ENCODE measurements at regions not wholly inside any gene's neighbourhood (a gene's known extent, or its start where the extent isn't known, plus 50 kb on each side); places are given as distances from the start of the nearest gene placed in this dataset.

DNA sequence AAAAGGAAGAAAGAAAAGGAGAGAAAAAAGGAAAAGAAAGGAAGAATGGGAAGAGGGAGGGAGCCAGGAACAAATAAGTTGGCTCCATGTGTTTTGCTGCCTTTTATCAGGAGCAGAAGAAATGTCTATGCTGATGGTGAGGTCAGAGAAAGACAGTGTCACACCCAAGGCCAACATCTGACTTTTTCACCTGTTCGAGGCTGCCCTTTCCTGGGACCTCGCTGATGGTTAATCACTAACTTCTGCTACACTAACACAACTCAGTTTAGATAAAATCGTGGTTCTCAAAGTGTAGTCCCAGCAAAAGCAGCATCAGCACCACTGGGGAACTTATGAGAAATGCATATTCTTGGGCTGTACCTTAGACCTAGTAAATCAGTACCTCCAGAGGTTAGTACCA is 88.2 kb upstream of the FER start:
- Mint-ChIP-seq H3K27me3 (peaks cover 5% of the 10 kb centered on the region), H3K27ac (no peak overlapping the region), H3K4me3 (no peak overlapping the region), H3K4me1 (no peaks in the 10 kb centered on the region), H3K9me3 (no peaks in the 10 kb centered on the region), H3K36me3 (no peaks in the 10 kb centered on the region)

DNA sequence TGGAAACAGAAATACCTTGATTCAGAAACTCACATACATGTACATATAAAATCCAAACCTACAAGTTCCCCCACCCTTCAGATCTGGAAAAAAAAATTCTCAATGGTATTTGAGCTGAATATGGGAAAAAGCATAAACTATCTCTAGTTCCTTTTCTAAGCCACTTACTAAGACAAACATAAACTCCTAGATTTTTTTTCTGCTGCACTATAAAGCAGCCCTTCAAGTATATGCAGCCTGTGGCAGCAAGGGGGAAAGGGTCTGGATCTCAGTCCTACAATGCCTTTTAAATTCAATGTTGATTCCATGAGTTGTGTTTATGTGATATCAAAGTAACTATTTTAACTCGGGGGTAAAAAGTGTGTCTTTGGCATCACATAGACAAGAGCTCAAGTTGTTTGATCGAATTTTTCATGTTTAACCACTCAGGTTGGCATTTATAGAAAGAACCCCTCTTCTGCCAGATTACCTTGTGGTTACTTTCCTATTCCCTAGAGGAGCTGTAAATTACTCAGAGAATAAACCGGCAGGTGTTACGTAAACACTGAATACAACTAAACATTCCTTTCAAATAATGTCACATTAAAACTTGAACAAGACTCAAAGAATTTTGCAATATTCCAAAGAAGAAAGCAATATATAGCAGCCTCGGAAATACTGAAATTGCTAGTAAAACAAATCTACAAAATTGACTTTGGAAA is 91.8 kb upstream of the FER start:
- Mint-ChIP-seq H3K4me1 (no peaks in the 10 kb centered on the region), H3K9me3 (no peaks in the 10 kb centered on the region), H3K27ac (no peak overlapping the region), H3K4me3 (no peak overlapping the region), H3K36me3 (no peaks in the 10 kb centered on the region), H3K27me3 (peaks cover 7% of the 10 kb centered on the region)

DNA sequence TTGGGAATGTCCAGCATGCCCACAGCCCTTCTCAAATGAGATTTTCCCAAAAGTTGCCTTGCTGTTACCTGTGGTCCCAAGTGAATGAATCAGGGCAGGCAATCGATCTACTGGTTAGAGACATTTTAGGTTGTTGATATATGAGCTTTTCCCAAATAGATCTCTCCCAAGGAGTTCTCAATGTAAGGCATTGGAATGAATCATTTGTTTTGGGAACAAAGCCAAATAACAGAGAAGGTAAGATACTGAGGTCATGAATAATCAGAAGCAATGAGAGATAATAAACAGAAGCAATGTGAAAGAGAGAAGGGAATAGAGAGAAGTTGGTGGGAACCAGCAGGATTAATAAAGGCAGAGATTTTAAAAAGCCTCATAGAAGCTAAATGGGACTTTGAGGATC is 93.6 kb upstream of the FER start:
- no peak overlapping the region for H3K27ac Mint-ChIP-seq

DNA sequence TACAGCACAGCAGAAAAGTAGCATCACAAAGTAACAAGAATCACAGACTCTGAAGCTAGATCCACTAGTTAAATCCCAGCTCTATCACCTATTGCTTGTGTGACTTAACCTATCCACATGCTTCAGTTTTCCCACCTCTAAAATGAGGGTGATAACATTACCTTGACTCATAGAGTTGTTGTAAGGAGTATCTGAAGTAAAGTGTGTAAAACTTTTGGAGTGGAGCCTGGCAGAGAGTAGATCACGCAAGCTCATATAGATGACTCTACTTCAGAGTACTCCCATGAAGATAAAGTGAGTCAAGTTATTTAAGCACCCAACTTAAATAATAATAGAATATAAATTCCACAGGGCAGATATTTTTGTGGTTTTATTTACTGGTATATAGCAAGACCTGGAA is 94.5 kb upstream of the FER start:
- H3K27ac Mint-ChIP-seq: no peak overlapping the region
- no peaks in the 10 kb centered on the region for H3K4me1 Mint-ChIP-seq
- H3K4me3 Mint-ChIP-seq: no peak overlapping the region
- no peaks in the 10 kb centered on the region for H3K36me3 Mint-ChIP-seq
- H3K27me3 Mint-ChIP-seq: peaks cover 5% of the 10 kb centered on the region
- no peaks in the 10 kb centered on the region for H3K9me3 Mint-ChIP-seq

More for the DNA sequence above, 93.6 kb upstream of the FER start:
- H3K27me3 Mint-ChIP-seq: peaks cover 7% of the 10 kb centered on the region
- no peak overlapping the region for H3K4me3 Mint-ChIP-seq
- no peaks in the 10 kb centered on the region for H3K36me3 Mint-ChIP-seq
- no peaks in the 10 kb centered on the region for H3K4me1 Mint-ChIP-seq
- H3K9me3 Mint-ChIP-seq: no peaks in the 10 kb centered on the region

DNA sequence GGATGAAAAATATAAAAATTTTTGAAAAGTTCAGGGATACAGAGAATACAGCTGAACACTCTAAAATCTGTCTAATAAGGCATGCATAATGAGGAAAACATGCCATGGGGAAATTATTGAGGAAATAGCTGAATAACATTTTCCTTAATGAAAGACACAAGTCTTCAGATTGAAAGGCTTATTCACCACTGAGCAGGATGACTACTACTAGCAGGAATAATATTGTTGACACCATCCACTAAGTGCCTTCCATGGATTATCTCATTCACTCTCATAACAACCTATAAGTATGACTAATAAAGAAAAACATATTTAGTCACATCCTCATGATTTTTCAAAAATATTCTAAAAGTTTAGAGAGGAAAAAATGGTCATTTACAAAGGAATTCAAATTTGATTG is 96.7 kb upstream of the FER start:
- Mint-ChIP-seq H3K4me3 (no peak overlapping the region), H3K27me3 (peaks cover 5% of the 10 kb centered on the region), H3K4me1 (no peaks in the 10 kb centered on the region), H3K27ac (no peak overlapping the region), H3K36me3 (no peaks in the 10 kb centered on the region), H3K9me3 (no peaks in the 10 kb centered on the region)

DNA sequence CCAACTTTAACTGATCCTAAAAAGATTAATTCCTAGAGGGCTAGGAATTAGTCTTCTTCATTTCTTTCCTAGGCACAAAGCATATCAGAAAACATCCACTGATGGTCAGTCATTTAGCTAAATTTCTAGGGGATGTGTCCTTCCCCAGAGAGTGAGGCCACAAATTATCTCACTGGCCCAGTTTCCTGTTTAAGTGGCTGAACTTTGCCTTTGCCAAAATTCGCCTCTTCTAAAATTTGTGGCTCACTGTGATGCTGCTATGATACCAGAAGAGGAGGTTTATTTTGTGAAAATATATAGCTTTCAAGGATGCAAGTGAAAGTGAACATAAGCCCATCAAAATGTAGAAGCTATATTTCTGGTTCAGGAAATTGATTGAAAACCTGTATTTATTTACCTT is 98.1 kb upstream of the FER start:
- Mint-ChIP-seq H3K9me3 (no peaks in the 10 kb centered on the region), H3K36me3 (no peaks in the 10 kb centered on the region), H3K27ac (no peak overlapping the region), H3K4me3 (no peak overlapping the region), H3K27me3 (peaks cover 4% of the 10 kb centered on the region), H3K4me1 (no peaks in the 10 kb centered on the region)

DNA sequence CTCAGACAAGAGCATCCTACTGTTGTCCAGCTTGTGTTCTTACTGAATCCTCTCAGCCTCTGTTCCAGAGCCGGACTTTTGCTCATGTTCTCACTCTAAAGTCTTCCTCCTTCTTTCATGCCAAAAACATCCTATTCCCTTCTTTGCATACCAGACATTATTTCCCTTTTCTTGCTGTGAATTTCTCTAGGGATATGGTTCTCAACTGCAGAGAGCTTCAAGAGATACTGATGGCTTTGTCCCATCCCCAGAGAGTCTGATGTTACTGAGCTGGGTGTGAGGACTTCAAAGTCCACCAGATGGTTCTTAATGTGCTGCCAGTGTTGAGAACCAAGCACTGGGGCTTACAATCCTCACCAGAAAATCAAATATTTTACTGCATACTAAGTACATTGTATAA is 98.6 kb upstream of the FER start:
- Mint-ChIP-seq H3K9me3 (no peaks in the 10 kb centered on the region), H3K4me1 (no peaks in the 10 kb centered on the region), H3K36me3 (no peaks in the 10 kb centered on the region), H3K27me3 (peaks cover 4% of the 10 kb centered on the region), H3K27ac (no peak overlapping the region), H3K4me3 (no peak overlapping the region)

DNA sequence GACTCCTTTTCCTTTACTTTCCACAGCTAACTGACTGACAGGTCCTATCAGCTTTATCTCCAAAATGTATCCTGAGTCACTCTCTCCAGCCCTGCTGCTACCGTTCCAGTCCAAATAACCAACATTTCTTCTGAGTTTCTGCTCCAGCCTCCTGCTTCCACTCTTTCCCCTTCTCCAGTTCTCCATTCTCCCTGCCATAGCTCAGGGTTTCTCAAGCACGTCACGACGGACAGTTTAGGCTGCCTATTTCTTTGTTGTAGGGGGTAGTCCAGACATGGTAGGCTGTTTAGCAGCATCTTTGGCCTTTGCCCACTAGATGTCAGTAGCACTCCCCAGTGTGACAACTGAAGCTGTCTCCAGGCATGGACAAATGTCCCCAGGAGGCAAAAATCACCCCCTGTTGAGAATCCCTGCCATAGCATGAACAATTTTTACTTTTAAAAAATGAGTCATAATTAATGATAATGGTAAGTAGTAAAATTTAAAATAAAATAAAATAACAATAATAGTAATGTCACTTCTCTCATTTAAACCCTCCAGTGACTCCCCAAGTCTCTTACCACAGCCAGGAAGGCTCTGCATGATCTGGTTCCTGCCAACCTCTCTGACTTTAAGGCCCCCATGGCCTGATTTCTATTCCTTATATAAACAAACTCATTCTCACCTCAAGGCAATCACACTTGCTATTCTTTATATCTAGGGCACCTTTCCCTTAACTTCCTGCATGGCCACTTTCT is 105.4 kb upstream of the FER start:
- Mint-ChIP-seq H3K36me3 (no peaks in the 10 kb centered on the region), H3K9me3 (no peaks in the 10 kb centered on the region), H3K4me3 (no peak overlapping the region), H3K4me1 (no peaks in the 10 kb centered on the region), H3K27ac (no peak overlapping the region), H3K27me3 (peaks cover 1% of the 10 kb centered on the region)

DNA sequence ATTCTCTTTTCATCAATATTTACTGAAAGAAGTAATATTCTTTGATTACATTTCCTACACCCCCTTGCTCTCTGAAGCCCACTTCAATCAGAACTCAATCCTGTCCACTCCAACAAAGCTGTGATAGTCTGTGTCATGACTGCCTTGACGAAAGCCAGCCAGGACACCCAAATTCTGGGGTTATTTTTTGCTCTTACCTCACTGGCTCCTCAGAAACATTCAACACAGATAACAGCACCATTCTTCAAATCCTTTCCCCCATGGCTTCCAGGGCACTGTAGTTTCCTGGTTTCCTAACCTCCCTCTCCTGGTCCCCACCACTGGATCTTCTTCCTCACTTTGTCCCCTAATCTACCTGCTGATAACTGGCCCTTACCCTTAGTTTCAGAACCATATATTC is 106.1 kb upstream of the FER start:
- no peaks in the 10 kb centered on the region for H3K9me3 Mint-ChIP-seq

DNA sequence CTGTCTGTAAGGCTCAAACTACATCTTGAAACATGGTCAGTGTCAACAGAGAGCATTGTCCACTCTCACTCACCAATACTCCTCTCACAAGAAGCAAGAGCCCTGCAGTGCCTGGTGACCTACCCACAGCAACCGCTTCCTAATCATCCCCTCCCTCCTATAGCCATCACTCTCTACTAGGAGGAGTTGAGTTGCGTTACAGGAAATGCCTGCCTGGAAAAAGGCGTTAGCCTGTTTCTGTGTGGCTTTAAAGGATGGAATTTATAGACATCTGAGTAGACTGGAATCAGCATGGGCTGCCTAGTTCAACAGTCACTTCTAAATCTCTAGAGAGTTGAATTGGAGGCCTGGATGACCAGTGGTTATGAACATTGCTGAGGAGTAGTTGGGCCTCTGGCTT is 108.3 kb upstream of the FER start:
- H3K27me3 Mint-ChIP-seq: peaks cover 3% of the 10 kb centered on the region
- no peak overlapping the region for H3K4me3 Mint-ChIP-seq
- H3K36me3 Mint-ChIP-seq: no peaks in the 10 kb centered on the region
- no peaks in the 10 kb centered on the region for H3K4me1 Mint-ChIP-seq
- no peaks in the 10 kb centered on the region for H3K9me3 Mint-ChIP-seq
- no peak overlapping the region for H3K27ac Mint-ChIP-seq

More for the DNA sequence above, 106.1 kb upstream of the FER start:
- H3K4me3 Mint-ChIP-seq: no peak overlapping the region
- H3K27ac Mint-ChIP-seq: no peak overlapping the region
- no peaks in the 10 kb centered on the region for H3K36me3 Mint-ChIP-seq
- no peaks in the 10 kb centered on the region for H3K4me1 Mint-ChIP-seq
- H3K27me3 Mint-ChIP-seq: peaks cover 1% of the 10 kb centered on the region

DNA sequence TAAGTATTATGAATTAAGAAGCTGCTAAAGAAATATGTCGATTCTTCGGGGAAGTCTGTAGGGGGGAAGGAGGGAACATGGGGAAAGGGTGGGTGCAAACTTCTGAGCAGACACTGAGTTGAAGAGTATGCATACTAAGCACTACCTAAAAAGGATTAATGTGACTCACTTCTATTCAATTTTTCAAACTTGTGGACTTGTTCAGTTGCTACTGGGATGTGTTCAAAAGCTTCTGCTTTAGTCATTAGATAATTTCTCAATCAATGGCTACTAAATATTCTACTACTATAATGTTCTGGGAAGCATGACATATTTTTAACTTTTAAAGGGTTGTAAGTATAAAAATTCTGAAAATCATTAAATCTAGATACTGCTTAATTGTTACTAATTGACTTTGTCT is 109.7 kb upstream of the FER start:
- Mint-ChIP-seq H3K27ac (no peak overlapping the region), H3K36me3 (no peaks in the 10 kb centered on the region), H3K4me3 (no peak overlapping the region), H3K4me1 (no peaks in the 10 kb centered on the region), H3K9me3 (no peaks in the 10 kb centered on the region), H3K27me3 (peaks cover 3% of the 10 kb centered on the region)

DNA sequence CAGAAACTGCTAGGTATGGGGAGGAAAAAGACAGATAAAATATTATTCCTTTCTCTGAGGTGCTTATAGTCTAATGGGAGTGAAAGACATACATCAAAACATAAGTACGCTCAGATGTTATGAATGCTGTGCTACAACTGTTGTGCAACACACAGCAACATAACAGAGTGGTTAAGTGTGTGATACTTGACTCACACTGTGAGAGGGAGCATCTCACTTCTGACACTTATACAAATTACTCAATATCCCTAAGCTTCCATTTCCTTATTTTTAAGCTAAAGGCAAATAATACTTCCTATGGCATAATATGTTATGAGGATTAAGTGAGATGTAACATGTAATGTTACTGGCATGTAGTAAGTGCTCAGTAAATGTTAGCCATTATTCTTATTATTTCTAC is 110.6 kb upstream of the FER start:
- peaks cover 3% of the 10 kb centered on the region for H3K27me3 Mint-ChIP-seq
- H3K27ac Mint-ChIP-seq: no peak overlapping the region
- no peaks in the 10 kb centered on the region for H3K4me1 Mint-ChIP-seq
- no peaks in the 10 kb centered on the region for H3K36me3 Mint-ChIP-seq
- no peaks in the 10 kb centered on the region for H3K9me3 Mint-ChIP-seq
- H3K4me3 Mint-ChIP-seq: no peak overlapping the region

DNA sequence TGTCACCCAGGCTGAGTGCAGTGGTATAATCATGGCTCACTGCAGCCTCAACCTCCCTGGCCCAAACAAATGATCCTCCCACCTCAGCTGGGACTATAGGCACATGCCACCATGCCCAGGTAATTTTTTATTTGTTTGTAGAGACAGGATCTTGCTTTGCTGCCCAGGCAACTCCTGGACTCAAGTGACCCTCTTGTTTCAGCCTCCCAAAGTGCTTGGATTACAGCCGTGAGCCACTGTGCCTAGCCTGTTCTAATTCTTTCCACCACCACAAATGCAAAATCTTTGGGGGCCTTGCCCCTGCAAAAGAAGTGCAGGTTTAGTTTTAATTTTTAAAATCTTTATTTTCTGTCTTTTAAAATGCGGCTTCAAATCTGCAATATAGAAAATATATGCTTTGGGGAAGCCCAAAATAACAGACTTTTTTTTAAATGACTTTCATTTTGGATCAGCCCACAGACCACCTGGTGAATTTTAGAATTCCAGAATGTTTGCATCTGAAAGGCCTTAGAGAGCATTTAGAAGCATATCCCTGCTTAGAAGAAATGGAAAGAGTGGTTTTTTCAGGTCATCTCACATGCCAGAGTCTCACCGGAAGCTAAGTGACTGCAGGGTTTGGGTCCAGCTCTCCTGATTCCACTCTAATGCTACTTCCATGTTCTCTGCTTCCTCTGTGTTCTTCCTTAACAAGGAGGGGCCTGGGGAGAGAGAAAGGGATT is 111.4 kb upstream of the FER start:
- no peaks in the 10 kb centered on the region for H3K4me1 Mint-ChIP-seq
- H3K9me3 Mint-ChIP-seq: no peaks in the 10 kb centered on the region
- H3K4me3 Mint-ChIP-seq: no peak overlapping the region
- no peak overlapping the region for H3K27ac Mint-ChIP-seq
- H3K27me3 Mint-ChIP-seq: peaks cover 2% of the 10 kb centered on the region
- H3K36me3 Mint-ChIP-seq: no peaks in the 10 kb centered on the region

DNA sequence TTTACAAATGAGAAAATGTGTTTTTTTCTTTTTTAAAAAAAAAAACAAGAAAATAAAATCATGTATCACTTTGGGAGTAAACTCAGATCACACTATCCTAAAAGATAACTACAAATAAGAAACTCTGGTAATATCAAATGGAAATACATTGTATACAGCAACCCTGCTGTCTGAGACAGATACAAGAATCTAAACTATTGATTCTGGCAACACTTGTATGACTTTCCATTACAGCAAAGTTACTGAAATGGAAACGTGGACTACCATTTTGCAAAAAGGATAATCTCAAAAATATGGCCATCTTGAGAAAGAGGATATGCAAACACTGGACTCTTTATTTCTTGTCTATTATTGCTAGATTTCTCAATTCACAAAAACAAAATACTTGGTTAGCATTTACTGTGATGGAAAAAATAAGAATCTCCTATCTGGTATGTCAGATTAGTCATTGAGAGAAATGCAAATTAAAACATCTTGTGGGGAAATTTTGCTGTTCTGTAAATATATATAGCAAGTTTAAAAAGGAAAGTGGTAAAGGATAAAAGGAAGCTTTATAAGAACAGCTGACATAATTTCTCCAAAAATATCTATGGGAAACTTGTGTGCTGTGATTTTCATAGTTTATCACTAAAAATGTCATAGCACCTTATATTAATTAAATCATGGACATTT is 112.9 kb upstream of the FER start:
- Mint-ChIP-seq H3K9me3 (no peaks in the 10 kb centered on the region), H3K4me3 (no peak overlapping the region), H3K27ac (no peak overlapping the region), H3K36me3 (no peaks in the 10 kb centered on the region), H3K27me3 (peaks cover 2% of the 10 kb centered on the region), H3K4me1 (no peaks in the 10 kb centered on the region)

DNA sequence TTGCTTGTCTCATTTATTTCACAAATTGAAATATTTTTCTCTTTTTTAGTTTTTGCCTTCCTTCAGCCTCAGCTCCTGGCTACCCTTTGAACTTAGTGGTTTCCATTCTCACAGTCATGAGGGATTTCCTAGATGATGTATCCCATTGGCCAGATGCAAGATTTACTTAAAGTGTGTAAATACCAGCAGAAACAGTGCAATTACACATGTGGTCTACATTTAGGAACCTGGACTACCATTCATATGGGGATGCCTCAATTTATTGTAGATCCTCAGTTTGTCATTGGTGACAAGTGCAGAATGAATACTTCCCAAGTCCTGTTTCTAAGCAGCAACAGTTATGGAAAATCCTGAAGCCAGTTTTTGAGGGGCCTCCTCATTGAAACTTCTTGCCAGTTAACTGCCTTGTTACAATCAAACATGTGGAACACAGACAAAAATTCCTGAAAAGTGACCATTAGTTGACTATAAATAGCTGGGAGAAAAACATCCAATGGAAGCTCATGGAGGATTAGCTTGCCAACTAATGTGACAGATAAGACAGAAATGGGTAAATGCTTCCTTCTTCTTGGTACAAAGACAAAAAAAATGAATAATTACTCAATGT is 113.6 kb upstream of the FER start:
- H3K27ac Mint-ChIP-seq: no peak overlapping the region

More for the DNA sequence above, 113.6 kb upstream of the FER start:
- Mint-ChIP-seq H3K36me3 (no peaks in the 10 kb centered on the region), H3K9me3 (no peaks in the 10 kb centered on the region), H3K27me3 (peaks cover 2% of the 10 kb centered on the region), H3K4me3 (no peak overlapping the region), H3K4me1 (no peaks in the 10 kb centered on the region)
